Urinary bladder (tissue), 3 donors: ENCODE measurements at regions not wholly inside any gene's neighbourhood (a gene's known extent, or its start where the extent isn't known, plus 50 kb on each side); places are given as distances from the start of the nearest gene placed in this dataset.

Experiments used
- DNase-seq: peaks from one replicate; pipeline ENCODE4 v3.0.0-alpha.2; 2015; ENCODE audit errors: extremely low spot score
- H3K27ac ChIP-seq: one replicate; pipeline ENCODE4 v1.5.1; 2013; ENCODE audit warnings: low read depth, mild to moderate bottlenecking, moderate library complexity
- H3K36me3 ChIP-seq: one replicate; pipeline ENCODE4 v1.6.1; 2013; ENCODE audit warnings: mild to moderate bottlenecking, moderate library complexity; ENCODE audit not compliant: insufficient read depth
- H3K4me1 ChIP-seq: one replicate; pipeline ENCODE4 v1.6.1; 2013; ENCODE audit warnings: mild to moderate bottlenecking, moderate library complexity; ENCODE audit not compliant: insufficient read depth
- H3K4me3 ChIP-seq: one replicate; pipeline ENCODE4 v1.5.1; 2013; ENCODE audit warnings: low read depth, low read length
- WGBS: extraction: QIAGEN DNeasy Blood & Tissue Kit; methylation state at CpG from one replicate; pipeline ENCODE4 v1.1.7; 2013; 5-methylcytosine and 5-hydroxymethylcytosine counted together
- donor health status: healthy with polysubstance abuse.
- donor health status: healthy.

- 93% methylated on average over 1 of the region's 1 CpG for WGBS
Observed at GRCh38 chr11:80082406-80082805, 641.6 kb upstream of the TENM4 start.

GRCh38 chr11:80077113-80077512, 636.3 kb upstream of the TENM4 start:
- Histone ChIP-seq H3K27ac (no peak overlapping the region), H3K4me1 (no peaks in the 10 kb centered on the region)
- WGBS = 69% methylated on average over 4 of the region's 4 CpGs

More at GRCh38 chr11:80082406-80082805, 641.6 kb upstream of the TENM4 start:
- no peak for DNase-seq
- no peaks in the 10 kb centered on the region for H3K4me1 ChIP-seq
- H3K4me3 ChIP-seq = no peak overlapping the region
- no peak overlapping the region for H3K27ac ChIP-seq
- H3K36me3 ChIP-seq = no peaks in the 10 kb centered on the region

GRCh38 chr11:80074837-80075236, 634.0 kb upstream of the TENM4 start:
- no peak for DNase-seq
- no peaks in the 10 kb centered on the region for H3K36me3 ChIP-seq
- 80% methylated on average over 4 of the region's 4 CpGs for WGBS
- H3K4me3 ChIP-seq = no peak overlapping the region
- no peaks in the 10 kb centered on the region for H3K4me1 ChIP-seq
- H3K27ac ChIP-seq = no peak overlapping the region

More at GRCh38 chr11:80077113-80077512, 636.3 kb upstream of the TENM4 start:
- no peak for DNase-seq
- Histone ChIP-seq H3K36me3 (no peaks in the 10 kb centered on the region), H3K4me3 (no peak overlapping the region)

GRCh38 chr11:80066291-80066690, 625.5 kb upstream of the TENM4 start:
- H3K27ac ChIP-seq = no peak overlapping the region
- no peaks in the 10 kb centered on the region for H3K4me1 ChIP-seq
- DNase-seq = no peak
- H3K4me3 ChIP-seq = no peak overlapping the region
- no peaks in the 10 kb centered on the region for H3K36me3 ChIP-seq

GRCh38 chr11:80065086-80065485, 624.3 kb upstream of the TENM4 start:
- Histone ChIP-seq H3K4me1 (no peaks in the 10 kb centered on the region), H3K36me3 (no peaks in the 10 kb centered on the region), H3K4me3 (no peak overlapping the region), H3K27ac (no peak overlapping the region)
- DNase-seq = no peak
- 92% methylated on average over 3 of the region's 3 CpGs for WGBS

GRCh38 chr11:80061056-80061455, 620.2 kb upstream of the TENM4 start:
- Histone ChIP-seq H3K4me3 (no peak overlapping the region), H3K4me1 (no peaks in the 10 kb centered on the region), H3K27ac (no peak overlapping the region), H3K36me3 (no peaks in the 10 kb centered on the region)
- 35% methylated on average over 3 of the region's 3 CpGs for WGBS
- DNase-seq = no peak

GRCh38 chr11:80054582-80055165, 613.8 kb upstream of the TENM4 start:
- Histone ChIP-seq H3K4me1 (no peaks in the 10 kb centered on the region), H3K4me3 (no peak overlapping the region), H3K36me3 (no peaks in the 10 kb centered on the region), H3K27ac (no peak overlapping the region)
- 64% methylated on average over 3 of the region's 3 CpGs for WGBS
- no peak for DNase-seq

- Histone ChIP-seq H3K4me3 (no peak overlapping the region), H3K27ac (no peak overlapping the region), H3K4me1 (no peaks in the 10 kb centered on the region), H3K36me3 (no peaks in the 10 kb centered on the region)
- 72% methylated on average over 1 of the region's 1 CpG for WGBS
- no peak for DNase-seq
Observed at GRCh38 chr11:80048513-80048912, 607.7 kb upstream of the TENM4 start.

- Histone ChIP-seq H3K4me1 (no peaks in the 10 kb centered on the region), H3K4me3 (no peak overlapping the region), H3K36me3 (no peaks in the 10 kb centered on the region), H3K27ac (no peak overlapping the region)
- DNase-seq = no peak
- WGBS = 85% methylated on average over 7 of the region's 7 CpGs
Observed at GRCh38 chr11:80041136-80042000, 600.5 kb upstream of the TENM4 start.

GRCh38 chr11:80034801-80035200, 594.0 kb upstream of the TENM4 start:
- 90% methylated on average over 1 of the region's 1 CpG for WGBS
- Histone ChIP-seq H3K4me3 (no peak overlapping the region), H3K27ac (no peak overlapping the region), H3K36me3 (no peaks in the 10 kb centered on the region), H3K4me1 (no peaks in the 10 kb centered on the region)
- DNase-seq = no peak

- H3K27ac ChIP-seq = no peak overlapping the region
- H3K4me3 ChIP-seq = no peak overlapping the region
- DNase-seq = no peak
- H3K4me1 ChIP-seq = no peaks in the 10 kb centered on the region
- 63% methylated on average over 3 of the region's 3 CpGs for WGBS
- no peaks in the 10 kb centered on the region for H3K36me3 ChIP-seq
Observed at GRCh38 chr11:80031014-80031600, 590.3 kb upstream of the TENM4 start.

- H3K27ac ChIP-seq = no peak overlapping the region
Observed at GRCh38 chr11:80028998-80029397, 588.2 kb upstream of the TENM4 start.

GRCh38 chr11:80024119-80024518, 583.3 kb upstream of the TENM4 start:
- no peaks in the 10 kb centered on the region for H3K4me1 ChIP-seq
- H3K27ac ChIP-seq = no peak overlapping the region
- H3K4me3 ChIP-seq = no peak overlapping the region
- H3K36me3 ChIP-seq = no peaks in the 10 kb centered on the region
- WGBS = 78% methylated on average over 4 of the region's 4 CpGs
- no peak for DNase-seq

More at GRCh38 chr11:80028998-80029397, 588.2 kb upstream of the TENM4 start:
- no peak for DNase-seq
- H3K36me3 ChIP-seq = no peaks in the 10 kb centered on the region
- H3K4me1 ChIP-seq = no peaks in the 10 kb centered on the region
- H3K4me3 ChIP-seq = no peak overlapping the region
- 51% methylated on average over 3 of the region's 3 CpGs for WGBS

- H3K27ac ChIP-seq = no peak overlapping the region
- no peak for DNase-seq
- no peak overlapping the region for H3K4me3 ChIP-seq
- no peaks in the 10 kb centered on the region for H3K4me1 ChIP-seq
- H3K36me3 ChIP-seq = no peaks in the 10 kb centered on the region
Observed at GRCh38 chr11:80023386-80023785, 582.6 kb upstream of the TENM4 start.
